ENCODE measurements at regions not wholly inside any gene's neighbourhood (a gene's known extent, or its start where the extent isn't known, plus 50 kb on each side); places are given as distances from the start of the nearest gene placed in this dataset.

- TF ChIP-seq CHD7 (IDR thresholded peaks at IDR 0.05; ENCODE audit: insufficient replicate concordance, low read length) = no peak
Measured at GRCh38 chr21:31443736-31444521, 99.9 kb upstream of the TIAM1 start (continued).
